DMS153 (cell line): ENCODE measurements at regions not wholly inside any gene's neighbourhood (a gene's known extent, or its start where the extent isn't known, plus 50 kb on each side); places are given as distances from the start of the nearest gene placed in this dataset.

ENCODE experiments used
- DNase-seq: peaks from one replicate; lab custom pipeline; 2025; lab: John Stamatoyannopoulos, UW

GRCh38 chr3:13227315-13228165, 154.3 kb upstream of the IQSEC1 start:
- DNase-seq: no peak

GRCh38 chr3:13224967-13225366, 151.7 kb upstream of the IQSEC1 start:
- DNase-seq: no peak

- DNase-seq: no peak
These were observed 150.5 kb upstream of the IQSEC1 start for GRCh38 chr3:13223574-13224237.

GRCh38 chr3:13222891-13223573, 149.8 kb upstream of the IQSEC1 start:
- DNase-seq: no peak

- no peak for DNase-seq
These were observed 148.9 kb upstream of the IQSEC1 start for GRCh38 chr3:13222131-13222530.

- DNase-seq: no peak
These were observed 148.3 kb upstream of the IQSEC1 start for GRCh38 chr3:13221491-13222061.

GRCh38 chr3:13220991-13221390, 147.8 kb upstream of the IQSEC1 start:
- no peak for DNase-seq

GRCh38 chr3:13219902-13220296, 146.7 kb upstream of the IQSEC1 start:
- no peak for DNase-seq

GRCh38 chr3:13219077-13219901, 146.1 kb upstream of the IQSEC1 start:
- DNase-seq: no peak

GRCh38 chr3:13218541-13218908, 145.3 kb upstream of the IQSEC1 start:
- no peak for DNase-seq

GRCh38 chr3:13217736-13218540, 144.7 kb upstream of the IQSEC1 start:
- DNase-seq: no peak

GRCh38 chr3:13217253-13217652, 144.0 kb upstream of the IQSEC1 start:
- DNase-seq: no peak

GRCh38 chr3:13215940-13216546, 142.8 kb upstream of the IQSEC1 start:
- DNase-seq: no peak

- no peak for DNase-seq
These were observed 141.7 kb upstream of the IQSEC1 start for GRCh38 chr3:13214847-13215472.

GRCh38 chr3:13213911-13214846, 140.9 kb upstream of the IQSEC1 start:
- no peak for DNase-seq

GRCh38 chr3:13213490-13213889, 140.3 kb upstream of the IQSEC1 start:
- no peak for DNase-seq

- DNase-seq: no peak
These were observed 138.5 kb upstream of the IQSEC1 start for GRCh38 chr3:13211605-13212210.

GRCh38 chr3:13210221-13210975, 137.2 kb upstream of the IQSEC1 start:
- DNase-seq: no peak
